ENCODE measurements at regions not wholly inside any gene's neighbourhood (a gene's known extent, or its start where the extent isn't known, plus 50 kb on each side); places are given as distances from the start of the nearest gene placed in this dataset.

- no peak overlapping the region for H3K27ac ChIP-seq
- TF ChIP-seq ZFX (IDR thresholded peaks at IDR 0.05) (no peak), CTCF (conservative IDR thresholded peaks at IDR 0.05) (no peak)
Measured at GRCh38 chr21:20511216-20511880, 486.9 kb upstream of the NCAM2 start.

GRCh38 chr21:20515446-20515845, 482.8 kb upstream of the NCAM2 start:
- no peak overlapping the region for H3K27ac ChIP-seq
- no peak for TF ChIP-seq CTCF (conservative IDR thresholded peaks at IDR 0.05)
- no peak for TF ChIP-seq ZFX (IDR thresholded peaks at IDR 0.05)

- no peak overlapping the region for H3K27ac ChIP-seq
Measured at GRCh38 chr21:20519076-20519475, 479.1 kb upstream of the NCAM2 start.

GRCh38 chr21:20522611-20523010, 475.6 kb upstream of the NCAM2 start:
- TF ChIP-seq ZFX (IDR thresholded peaks at IDR 0.05) (no peak), CTCF (conservative IDR thresholded peaks at IDR 0.05) (no peak)
- H3K27ac ChIP-seq, result no peak overlapping the region

More at GRCh38 chr21:20519076-20519475, 479.1 kb upstream of the NCAM2 start:
- no peak for TF ChIP-seq ZFX (IDR thresholded peaks at IDR 0.05)
- no peak for TF ChIP-seq CTCF (conservative IDR thresholded peaks at IDR 0.05)

- TF ChIP-seq CTCF (conservative IDR thresholded peaks at IDR 0.05), result no peak
- no peak for TF ChIP-seq ZFX (IDR thresholded peaks at IDR 0.05)
- no peak overlapping the region for H3K27ac ChIP-seq
Measured at GRCh38 chr21:20523191-20523590, 475.0 kb upstream of the NCAM2 start.

- TF ChIP-seq ZFX (IDR thresholded peaks at IDR 0.05) (no peak), CTCF (conservative IDR thresholded peaks at IDR 0.05) (no peak)
Measured at GRCh38 chr21:20527731-20528460, 470.3 kb upstream of the NCAM2 start.

GRCh38 chr21:20537130-20537529, 461.1 kb upstream of the NCAM2 start:
- TF ChIP-seq ZFX (IDR thresholded peaks at IDR 0.05) (no peak), CTCF (conservative IDR thresholded peaks at IDR 0.05) (no peak)
- H3K27ac ChIP-seq, result no peak overlapping the region

More at GRCh38 chr21:20527731-20528460, 470.3 kb upstream of the NCAM2 start:
- no peak overlapping the region for H3K27ac ChIP-seq
